AG04449 (cell line): ENCODE measurements at regions not wholly inside any gene's neighbourhood (a gene's known extent, or its start where the extent isn't known, plus 50 kb on each side); places are given as distances from the start of the nearest gene placed in this dataset.

Experiments
- CTCF ChIA-PET: fragments of 350-600 bp; formaldehyde crosslinking; extraction: SDS; loops from one replicate; lab custom pipeline; 2021; ENCODE audit warnings: antibody characterized with exemption; lab: Yijun Ruan, JAX
- POLR2A ChIA-PET: fragments of 400-600, 350-600 bp; formaldehyde crosslinking; extraction: SDS; loops from one replicate; lab custom pipeline; 2020; ENCODE audit warnings: antibody characterized with exemption, inconsistent platforms; lab: Yijun Ruan, JAX
- DNase-seq: peaks from one replicate; pipeline ENCODE4 v3.0.0-alpha.2; 2010; ENCODE audit warnings: low read depth, low spot score
- H3K4me3 ChIP-seq: 2 replicates; pipeline ENCODE4 v1.5.1; 2011; ENCODE audit warnings: low read depth, mild to moderate bottlenecking, control low read depth, low read length
- TF ChIP-seq, protein P1 (sequence below): IDR thresholded peaks from one replicate; pipeline ENCODE4 v1.5.1; 2011; ENCODE audit warnings: mild to moderate bottlenecking, moderate library complexity, low read length, control low read depth, inconsistent platforms; ENCODE audit not compliant: insufficient read depth; ENCODE audit errors: missing control alignments

DNA sequence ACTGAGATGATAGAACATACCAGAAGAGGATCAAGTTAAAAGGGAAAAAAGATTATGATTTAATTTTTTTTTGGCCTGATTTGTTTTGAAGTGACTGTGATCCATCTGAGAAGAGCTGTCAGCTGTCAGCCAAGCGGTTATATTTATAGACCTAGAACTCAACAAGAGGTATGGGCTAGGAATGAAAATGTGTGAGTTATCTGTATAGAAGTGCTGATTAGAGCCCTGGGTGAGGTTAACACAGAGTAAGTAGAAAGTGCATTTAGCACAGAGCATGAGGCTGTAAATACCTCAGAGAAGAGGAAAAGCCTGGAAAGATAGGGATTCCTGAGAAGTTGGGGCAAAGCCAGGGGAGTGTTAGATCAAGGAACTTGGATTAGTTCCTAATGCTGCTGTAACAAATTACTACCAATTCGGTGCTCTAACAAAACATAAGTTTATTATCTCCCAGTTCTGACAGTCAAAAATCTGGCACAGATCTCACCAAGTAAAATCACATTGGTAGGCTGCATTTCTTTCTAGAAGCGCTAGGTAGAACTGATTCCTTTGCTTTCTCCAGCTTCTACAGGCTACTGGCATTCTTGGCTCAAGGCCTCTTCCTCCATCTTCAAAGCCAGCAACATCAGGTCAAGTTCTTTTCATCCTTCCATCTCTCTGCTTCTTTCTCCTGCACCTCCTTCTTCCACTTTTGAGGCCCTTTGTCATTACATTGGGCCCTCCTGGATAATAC is 197.4 kb upstream of the SPHKAP start:
- no peak overlapping the region for H3K4me3 ChIP-seq
- no peak for DNase-seq
- TF ChIP-seq, protein P1, sequence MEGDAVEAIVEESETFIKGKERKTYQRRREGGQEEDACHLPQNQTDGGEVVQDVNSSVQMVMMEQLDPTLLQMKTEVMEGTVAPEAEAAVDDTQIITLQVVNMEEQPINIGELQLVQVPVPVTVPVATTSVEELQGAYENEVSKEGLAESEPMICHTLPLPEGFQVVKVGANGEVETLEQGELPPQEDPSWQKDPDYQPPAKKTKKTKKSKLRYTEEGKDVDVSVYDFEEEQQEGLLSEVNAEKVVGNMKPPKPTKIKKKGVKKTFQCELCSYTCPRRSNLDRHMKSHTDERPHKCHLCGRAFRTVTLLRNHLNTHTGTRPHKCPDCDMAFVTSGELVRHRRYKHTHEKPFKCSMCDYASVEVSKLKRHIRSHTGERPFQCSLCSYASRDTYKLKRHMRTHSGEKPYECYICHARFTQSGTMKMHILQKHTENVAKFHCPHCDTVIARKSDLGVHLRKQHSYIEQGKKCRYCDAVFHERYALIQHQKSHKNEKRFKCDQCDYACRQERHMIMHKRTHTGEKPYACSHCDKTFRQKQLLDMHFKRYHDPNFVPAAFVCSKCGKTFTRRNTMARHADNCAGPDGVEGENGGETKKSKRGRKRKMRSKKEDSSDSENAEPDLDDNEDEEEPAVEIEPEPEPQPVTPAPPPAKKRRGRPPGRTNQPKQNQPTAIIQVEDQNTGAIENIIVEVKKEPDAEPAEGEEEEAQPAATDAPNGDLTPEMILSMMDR = no peak
- CTCF ChIA-PET = interaction anchor here (0.8 kb wide), 1 partner anchor 279 kb away, joined by 3 read pairs; no protein-coding TSS in a partner anchor
- POLR2A ChIA-PET = no interaction called here

DNA sequence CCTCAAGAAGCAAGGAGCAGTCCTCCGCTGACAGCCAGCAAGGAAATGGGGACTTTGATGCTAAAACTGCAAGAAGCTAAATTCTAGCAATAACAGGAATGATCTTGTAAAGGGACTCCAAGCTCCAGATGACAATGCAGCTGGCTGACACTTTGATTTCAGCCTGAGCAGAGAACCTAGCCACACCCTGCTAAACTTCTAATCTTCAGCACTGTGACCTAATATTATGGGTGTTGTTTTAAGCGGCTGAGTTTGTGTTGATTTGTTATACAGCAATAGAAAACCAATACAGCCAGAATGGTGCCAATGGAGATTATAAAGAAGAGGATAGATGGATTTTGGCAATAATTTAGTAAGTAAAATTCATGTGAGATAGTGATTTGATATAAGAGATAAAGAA is 196.7 kb upstream of the SPHKAP start:
- DNase-seq = no peak
- TF ChIP-seq, protein P1 = no peak
- POLR2A ChIA-PET = no interaction called here
- CTCF ChIA-PET = interaction anchor here (0.8 kb wide), 1 partner anchor 280 kb away, joined by 3 read pairs; no protein-coding TSS in a partner anchor
- no peak overlapping the region for H3K4me3 ChIP-seq

DNA sequence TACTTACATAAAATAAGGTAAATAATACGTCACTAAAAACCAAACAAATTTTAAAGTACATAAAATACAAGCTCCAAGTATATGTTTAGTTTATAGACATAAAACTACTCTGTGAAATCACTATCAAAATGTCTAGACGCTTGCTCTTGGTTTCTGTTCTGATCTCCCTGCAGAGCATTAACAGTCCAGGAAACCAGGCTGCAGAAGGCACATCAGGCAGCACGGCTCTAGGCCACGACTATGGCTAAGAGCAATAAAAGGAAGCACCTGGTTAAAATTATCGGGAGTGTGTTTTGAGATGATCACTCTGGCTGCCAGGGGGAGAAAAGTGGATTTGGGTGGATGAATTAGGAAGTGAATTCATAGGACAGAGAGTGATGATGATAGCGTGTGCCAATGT is 196.0 kb upstream of the SPHKAP start:
- TF ChIP-seq, protein P1 = no peak
- POLR2A ChIA-PET = no interaction called here
- CTCF ChIA-PET = no interaction called here
- no peak overlapping the region for H3K4me3 ChIP-seq
- DNase-seq = no peak

DNA sequence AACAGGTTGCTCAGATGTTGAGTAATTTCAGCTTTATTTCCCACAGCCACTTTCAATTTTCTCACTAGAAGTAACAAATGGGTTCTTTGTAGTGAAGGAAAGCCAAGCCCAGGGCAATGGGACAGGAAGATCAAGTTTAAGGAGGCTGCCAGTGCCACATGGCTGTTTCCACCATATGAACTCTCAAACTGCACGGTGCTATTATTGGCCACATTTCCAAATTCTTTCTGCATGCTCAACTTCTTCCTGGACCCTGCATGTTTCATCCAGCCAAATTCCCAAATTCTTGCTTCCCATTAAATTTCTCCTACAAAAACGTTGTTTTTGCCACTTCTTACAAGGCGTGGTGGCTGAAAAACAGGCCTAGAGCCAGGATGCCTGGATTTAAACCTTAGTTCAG is 193.3 kb upstream of the SPHKAP start:
- POLR2A ChIA-PET = no interaction called here
- CTCF ChIA-PET = no interaction called here
- TF ChIP-seq, protein P1 = no peak
- H3K4me3 ChIP-seq = no peak overlapping the region
- no peak for DNase-seq

DNA sequence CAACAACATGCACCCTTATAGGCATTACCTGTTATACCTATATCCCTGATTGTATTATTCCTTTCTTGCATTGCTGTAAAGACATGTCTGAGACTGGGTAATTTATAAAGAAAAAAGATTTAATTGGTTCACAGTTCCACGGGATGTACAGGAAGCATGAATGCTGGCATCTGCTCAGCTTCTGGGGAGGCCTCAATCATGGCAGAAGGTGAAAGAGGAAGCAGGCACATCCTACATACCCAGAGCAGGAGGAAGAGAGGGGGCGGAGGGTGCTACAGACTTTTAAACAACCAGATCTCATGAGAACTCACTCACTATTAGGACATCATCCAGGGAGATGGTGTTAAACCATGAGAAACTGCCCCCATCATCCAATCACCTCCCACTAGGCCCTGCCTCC is 191.7 kb upstream of the SPHKAP start:
- H3K4me3 ChIP-seq = no peak overlapping the region
- no peak for DNase-seq
- CTCF ChIA-PET = no interaction called here
- POLR2A ChIA-PET = no interaction called here
- TF ChIP-seq, protein P1 = no peak

DNA sequence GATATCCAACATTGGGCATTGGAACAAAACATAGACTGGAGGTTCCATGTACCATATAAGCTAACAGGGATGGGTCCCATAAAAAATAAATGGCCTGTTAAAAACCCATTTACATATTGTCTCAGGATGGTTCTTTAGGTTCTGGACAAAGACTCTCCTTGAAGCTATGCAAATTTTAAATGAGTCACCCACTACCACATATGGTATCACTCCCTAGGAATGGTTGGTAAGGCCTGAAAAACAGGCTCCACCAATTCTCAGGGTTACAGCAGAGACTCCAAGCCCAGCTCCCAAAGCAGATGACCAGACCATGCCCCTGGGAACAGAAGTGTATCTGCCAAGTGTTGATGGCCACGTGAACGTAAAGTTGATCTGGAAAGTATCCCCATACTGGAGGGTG is 190.7 kb upstream of the SPHKAP start:
- TF ChIP-seq, protein P1 = no peak
- POLR2A ChIA-PET = no interaction called here
- no peak overlapping the region for H3K4me3 ChIP-seq
- no peak for DNase-seq
- CTCF ChIA-PET = no interaction called here
